ENCODE measurements at regions not wholly inside any gene's neighbourhood (a gene's known extent, or its start where the extent isn't known, plus 50 kb on each side); places are given as distances from the start of the nearest gene placed in this dataset.

DNA sequence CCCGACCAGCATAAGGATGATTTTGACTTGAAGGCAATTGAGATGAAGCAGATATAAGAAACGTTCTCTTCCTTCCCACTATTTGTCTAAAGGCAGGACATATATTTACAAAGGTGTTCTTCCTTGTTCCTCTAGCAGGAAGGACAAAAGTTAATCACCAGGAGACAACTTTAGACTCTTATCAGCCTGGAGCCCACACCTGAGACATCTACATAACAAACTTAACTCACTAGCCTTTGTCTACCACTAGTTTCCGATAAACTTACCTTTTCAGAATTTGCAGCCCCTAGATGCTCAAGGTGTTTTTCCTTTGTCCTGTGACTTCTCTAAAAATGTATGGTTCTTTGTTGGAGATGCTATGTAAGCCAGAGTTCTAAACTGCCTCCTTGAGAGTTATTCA is 1047.8 kb upstream of the NXPH2 start:
- Histone ChIP-seq H3K27ac (ENCODE audit: low read depth, low read length) (no peak overlapping the region), H3K36me3 (ENCODE audit: insufficient read depth, low read length) (no peaks in the 10 kb centered on the region), H3K27me3 (ENCODE audit: insufficient read depth, low read length) (no peaks in the 10 kb centered on the region), H3K9me3 (ENCODE audit: insufficient read depth, low read depth, low read length) (no peaks in the 10 kb centered on the region), H3K4me3 (ENCODE audit: low read length) (no peak overlapping the region), H3K9ac (ENCODE audit: low read depth, low read length) (no peak overlapping the region), H3K4me1 (ENCODE audit: insufficient read depth, low read length) (peaks cover 7% of the 10 kb centered on the region; the same call in 1 of the 2 replicates)
- 46% methylated on average over 2 of the region's 3 CpGs for WGBS

DNA sequence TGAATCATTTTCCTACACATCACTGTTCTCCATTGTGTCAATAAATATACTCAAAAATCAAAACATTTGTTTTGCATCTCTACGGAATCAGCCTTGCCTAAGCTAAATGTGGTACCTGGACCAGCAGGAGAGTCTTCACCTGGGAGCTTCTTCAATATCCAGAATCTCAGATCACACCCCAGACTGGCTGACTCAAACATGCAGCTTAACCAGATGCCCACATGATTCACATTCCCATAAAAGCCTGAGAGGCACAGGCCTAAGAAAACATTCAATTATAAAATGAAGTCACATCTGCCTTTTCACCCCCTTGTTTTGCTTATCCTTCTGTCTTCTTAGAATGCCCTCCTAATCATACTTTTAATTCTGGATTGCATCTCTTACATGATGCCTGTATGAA is 1045.5 kb upstream of the NXPH2 start:
- Histone ChIP-seq H3K36me3 (ENCODE audit: insufficient read depth, low read length) (no peaks in the 10 kb centered on the region), H3K9ac (ENCODE audit: low read depth, low read length) (no peak overlapping the region), H3K4me1 (ENCODE audit: insufficient read depth, low read length) (peaks cover 7% of the 10 kb centered on the region; the same call in 1 of the 2 replicates), H3K27me3 (ENCODE audit: insufficient read depth, low read length) (no peaks in the 10 kb centered on the region), H3K27ac (ENCODE audit: low read depth, low read length) (no peak overlapping the region), H3K4me3 (ENCODE audit: low read length) (no peak overlapping the region), H3K9me3 (ENCODE audit: insufficient read depth, low read depth, low read length) (no peaks in the 10 kb centered on the region)
- 96% methylated on average over 1 of the region's 1 CpG for WGBS

DNA sequence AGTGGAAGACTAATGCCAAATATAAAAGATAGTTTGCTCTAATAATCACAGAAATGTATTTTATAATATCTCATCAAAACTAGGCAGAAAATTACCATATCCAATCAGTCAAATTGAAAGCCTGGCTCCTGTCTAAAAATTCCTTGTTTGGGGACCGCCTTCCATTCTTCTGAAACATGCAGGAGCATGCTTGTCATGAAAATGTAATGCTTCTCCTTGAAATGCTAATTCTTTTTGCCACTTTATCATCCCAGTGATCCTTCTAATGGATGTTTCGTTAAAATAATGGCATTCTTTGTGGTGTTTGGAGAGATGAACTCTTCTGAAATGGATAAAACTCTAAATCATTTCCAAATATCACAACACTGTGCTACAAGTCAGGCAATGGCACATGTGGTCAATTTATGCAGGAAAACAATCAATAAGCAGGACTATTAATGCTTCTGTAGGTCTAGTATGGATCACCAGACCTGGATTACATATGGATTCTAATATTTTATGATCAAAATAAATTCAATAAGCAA is 1039.1 kb upstream of the NXPH2 start:
- 89% methylated on average over 1 of the region's 2 CpGs for WGBS

DNA sequence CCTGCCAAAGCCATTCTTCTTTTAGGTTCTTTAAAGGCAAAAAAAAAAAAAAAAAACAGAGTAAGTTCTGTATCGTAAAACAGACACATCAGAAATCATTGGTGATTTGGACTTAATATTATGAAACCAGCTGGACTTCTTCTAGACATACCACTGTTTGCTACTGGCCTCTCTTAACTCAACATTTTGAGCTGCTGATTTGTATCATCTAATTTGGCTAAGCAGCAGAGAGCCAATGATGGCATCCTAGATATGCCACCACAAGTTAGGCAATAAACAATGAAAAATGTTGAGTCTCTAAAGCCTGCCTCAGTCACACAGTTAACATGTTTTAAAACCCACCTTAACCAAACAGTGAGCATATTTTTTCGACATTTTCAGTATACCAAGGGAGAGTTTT is 1034.3 kb upstream of the NXPH2 start:
- Histone ChIP-seq H3K9me3 (ENCODE audit: insufficient read depth, low read depth, low read length) (no peaks in the 10 kb centered on the region), H3K4me1 (ENCODE audit: insufficient read depth, low read length) (peaks cover 5% of the 10 kb centered on the region; the same call in 1 of the 2 replicates), H3K4me3 (ENCODE audit: low read length) (no peak overlapping the region), H3K27me3 (ENCODE audit: insufficient read depth, low read length) (no peaks in the 10 kb centered on the region), H3K27ac (ENCODE audit: low read depth, low read length) (no peak overlapping the region), H3K9ac (ENCODE audit: low read depth, low read length) (no peak overlapping the region), H3K36me3 (ENCODE audit: insufficient read depth, low read length) (no peaks in the 10 kb centered on the region)
- 96% methylated on average over 1 of the region's 2 CpGs for WGBS

More for the DNA sequence above, 1039.1 kb upstream of the NXPH2 start:
- no peak overlapping the region for H3K27ac ChIP-seq (ENCODE audit: low read depth, low read length)
- no peaks in the 10 kb centered on the region for H3K9me3 ChIP-seq (ENCODE audit: insufficient read depth, low read depth, low read length)
- no peaks in the 10 kb centered on the region for H3K27me3 ChIP-seq (ENCODE audit: insufficient read depth, low read length)
- no peak overlapping the region for H3K4me3 ChIP-seq (ENCODE audit: low read length)
- H3K4me1 ChIP-seq (ENCODE audit: insufficient read depth, low read length), result no peaks in the 10 kb centered on the region
- H3K9ac ChIP-seq (ENCODE audit: low read depth, low read length), result no peak overlapping the region
- H3K36me3 ChIP-seq (ENCODE audit: insufficient read depth, low read length), result no peaks in the 10 kb centered on the region

DNA sequence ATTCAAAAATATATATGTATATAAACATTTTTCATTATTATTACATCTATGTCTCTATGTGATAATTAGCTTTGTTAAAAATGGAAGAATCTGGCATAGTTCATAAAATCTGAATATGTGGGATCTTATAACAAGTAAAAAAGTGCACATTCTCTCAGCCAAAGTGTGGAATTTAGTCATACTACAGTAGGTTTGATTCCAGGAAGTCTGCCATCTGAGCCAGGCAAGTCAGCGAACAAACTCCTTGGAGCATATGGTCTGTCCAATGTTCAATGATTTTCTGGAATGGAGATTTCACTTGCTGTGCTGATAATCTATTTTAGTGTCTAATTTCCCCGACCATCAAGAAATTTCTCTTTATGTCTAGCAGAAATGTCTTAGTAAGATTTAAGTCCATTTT is 1033.2 kb upstream of the NXPH2 start:
- Histone ChIP-seq H3K9me3 (ENCODE audit: insufficient read depth, low read depth, low read length) (no peaks in the 10 kb centered on the region), H3K27ac (ENCODE audit: low read depth, low read length) (no peak overlapping the region), H3K36me3 (ENCODE audit: insufficient read depth, low read length) (no peaks in the 10 kb centered on the region), H3K4me1 (ENCODE audit: insufficient read depth, low read length) (peaks cover 5% of the 10 kb centered on the region; the same call in 1 of the 2 replicates), H3K4me3 (ENCODE audit: low read length) (no peak overlapping the region), H3K27me3 (ENCODE audit: insufficient read depth, low read length) (no peaks in the 10 kb centered on the region), H3K9ac (ENCODE audit: low read depth, low read length) (no peak overlapping the region)
- WGBS, result 100% methylated on average over 1 of the region's 2 CpGs

DNA sequence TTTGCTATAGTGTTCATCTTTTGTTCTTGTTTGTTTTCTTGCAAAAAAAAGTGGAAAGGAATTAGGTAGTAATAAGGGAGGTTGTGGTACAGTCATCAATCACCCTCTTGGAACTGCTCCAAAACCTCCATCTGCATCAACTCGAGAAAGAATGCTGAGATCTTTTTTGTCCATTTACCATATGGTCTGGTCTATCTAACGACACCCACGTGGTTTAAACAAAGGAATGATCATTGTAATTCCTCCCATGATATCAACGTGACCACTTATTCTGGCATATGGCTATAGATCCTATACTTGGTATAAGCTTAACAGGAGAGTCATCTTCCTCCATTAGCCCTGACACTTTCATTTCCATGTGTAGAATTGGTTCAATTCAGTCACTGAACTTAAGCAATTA is 1025.3 kb upstream of the NXPH2 start:
- WGBS, result 72% methylated on average over 4 of the region's 4 CpGs
- no peaks in the 10 kb centered on the region for H3K36me3 ChIP-seq (ENCODE audit: insufficient read depth, low read length)
- H3K9ac ChIP-seq (ENCODE audit: low read depth, low read length), result no peak overlapping the region
- no peak overlapping the region for H3K4me3 ChIP-seq (ENCODE audit: low read length)
- H3K4me1 ChIP-seq (ENCODE audit: insufficient read depth, low read length), result no peaks in the 10 kb centered on the region
- H3K27ac ChIP-seq (ENCODE audit: low read depth, low read length), result no peak overlapping the region
- H3K27me3 ChIP-seq (ENCODE audit: insufficient read depth, low read length), result no peaks in the 10 kb centered on the region
- no peaks in the 10 kb centered on the region for H3K9me3 ChIP-seq (ENCODE audit: insufficient read depth, low read depth, low read length)

DNA sequence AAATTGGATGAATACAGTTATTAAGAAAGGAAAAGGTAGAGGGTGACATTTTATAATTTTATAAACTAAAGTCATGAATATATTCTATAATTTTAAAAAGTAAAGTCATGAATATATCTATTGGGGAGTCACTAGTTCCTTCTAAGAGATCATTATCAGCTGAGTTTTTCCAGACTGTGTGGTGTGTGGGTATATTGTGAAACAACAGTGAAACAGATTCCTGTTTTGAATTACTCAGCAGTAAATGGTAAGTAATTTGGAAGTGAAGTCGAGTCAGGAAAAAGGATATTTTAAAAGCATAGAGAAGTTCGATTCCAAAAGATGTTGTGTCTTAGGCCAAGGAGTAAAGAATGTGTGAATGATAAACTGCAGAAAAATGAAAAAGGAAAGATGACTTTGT is 1018.2 kb upstream of the NXPH2 start:
- Histone ChIP-seq H3K4me1 (ENCODE audit: insufficient read depth, low read length) (no peaks in the 10 kb centered on the region), H3K4me3 (ENCODE audit: low read length) (no peak overlapping the region), H3K9ac (ENCODE audit: low read depth, low read length) (no peak overlapping the region), H3K27ac (ENCODE audit: low read depth, low read length) (no peak overlapping the region), H3K9me3 (ENCODE audit: insufficient read depth, low read depth, low read length) (no peaks in the 10 kb centered on the region), H3K36me3 (ENCODE audit: insufficient read depth, low read length) (no peaks in the 10 kb centered on the region), H3K27me3 (ENCODE audit: insufficient read depth, low read length) (no peaks in the 10 kb centered on the region)
- WGBS, result 87% methylated on average over 2 of the region's 2 CpGs

DNA sequence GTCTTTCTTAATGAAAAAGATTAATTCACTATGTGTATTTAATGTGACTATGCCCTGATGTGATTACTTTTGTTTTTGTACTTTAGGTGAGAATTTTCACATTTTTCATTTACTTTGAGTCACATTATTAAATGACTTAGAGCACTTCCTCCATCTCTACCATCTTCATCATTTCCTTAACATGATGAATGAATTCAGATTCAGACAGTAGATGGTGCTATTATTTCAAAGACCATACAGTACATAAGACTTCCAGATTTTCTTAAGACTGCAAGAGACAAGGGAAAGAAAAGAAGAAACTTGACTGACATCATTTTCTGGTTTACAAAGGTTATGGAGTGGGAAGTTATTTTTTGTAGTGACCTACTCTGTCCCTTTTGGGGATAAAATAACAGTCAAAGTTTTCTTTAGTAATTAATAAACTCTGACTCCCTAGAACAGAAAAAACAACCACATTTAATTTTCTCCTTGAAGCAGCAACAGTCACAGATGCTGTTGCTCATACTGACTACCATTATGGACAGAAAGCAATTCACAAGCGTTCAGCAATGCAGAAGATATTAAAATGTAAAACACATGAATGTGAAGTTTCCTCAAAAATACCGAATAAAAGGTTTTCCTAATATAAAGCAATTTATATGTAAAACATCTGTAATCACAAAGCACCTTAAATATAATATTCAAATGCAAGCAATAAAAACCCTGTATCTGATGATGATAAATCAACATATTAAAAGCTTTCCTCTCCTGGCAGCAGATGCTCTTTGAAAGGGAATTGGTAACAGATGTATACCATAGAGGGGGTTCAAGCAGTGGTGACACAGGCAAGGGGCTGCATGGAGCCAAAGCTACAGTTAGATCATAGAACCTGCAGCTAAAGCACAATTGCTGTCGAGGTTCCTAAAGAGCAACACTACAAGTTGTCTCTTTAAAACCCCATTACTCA is 1010.9 kb upstream of the NXPH2 start:
- H3K9me3 ChIP-seq (ENCODE audit: insufficient read depth, low read depth, low read length), result no peaks in the 10 kb centered on the region
- 88% methylated on average over 2 of the region's 3 CpGs for WGBS
- no peak overlapping the region for H3K4me3 ChIP-seq (ENCODE audit: low read length)
- no peak overlapping the region for H3K27ac ChIP-seq (ENCODE audit: low read depth, low read length)
- no peak overlapping the region for H3K9ac ChIP-seq (ENCODE audit: low read depth, low read length)
- H3K4me1 ChIP-seq (ENCODE audit: insufficient read depth, low read length), result no peaks in the 10 kb centered on the region
- no peaks in the 10 kb centered on the region for H3K36me3 ChIP-seq (ENCODE audit: insufficient read depth, low read length)
- no peaks in the 10 kb centered on the region for H3K27me3 ChIP-seq (ENCODE audit: insufficient read depth, low read length)

DNA sequence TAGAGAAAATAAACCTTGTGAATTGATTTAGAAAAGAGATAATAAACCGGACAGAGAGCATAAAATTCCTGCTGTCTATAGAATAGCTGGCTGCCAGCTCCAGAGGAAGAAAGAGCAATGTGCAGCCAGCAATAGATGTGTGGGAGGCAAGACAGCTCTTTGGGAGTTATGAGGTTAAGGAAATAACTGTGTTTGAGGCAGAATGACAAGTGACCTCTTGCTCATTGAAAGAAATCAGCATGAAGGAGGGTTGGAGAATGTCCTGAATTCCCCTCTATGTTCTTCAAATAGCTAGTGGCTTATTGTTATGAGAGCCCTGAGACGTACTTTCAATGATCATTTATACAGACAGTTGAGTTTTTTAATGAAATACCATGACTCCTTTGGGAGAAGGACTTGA is 1009.9 kb upstream of the NXPH2 start:
- H3K4me1 ChIP-seq (ENCODE audit: insufficient read depth, low read length), result no peaks in the 10 kb centered on the region
- no peak overlapping the region for H3K9ac ChIP-seq (ENCODE audit: low read depth, low read length)
- WGBS, result 88% methylated on average over 2 of the region's 2 CpGs
- no peaks in the 10 kb centered on the region for H3K36me3 ChIP-seq (ENCODE audit: insufficient read depth, low read length)
- no peak overlapping the region for H3K4me3 ChIP-seq (ENCODE audit: low read length)
- no peaks in the 10 kb centered on the region for H3K27me3 ChIP-seq (ENCODE audit: insufficient read depth, low read length)
- H3K27ac ChIP-seq (ENCODE audit: low read depth, low read length), result no peak overlapping the region
- no peaks in the 10 kb centered on the region for H3K9me3 ChIP-seq (ENCODE audit: insufficient read depth, low read depth, low read length)

DNA sequence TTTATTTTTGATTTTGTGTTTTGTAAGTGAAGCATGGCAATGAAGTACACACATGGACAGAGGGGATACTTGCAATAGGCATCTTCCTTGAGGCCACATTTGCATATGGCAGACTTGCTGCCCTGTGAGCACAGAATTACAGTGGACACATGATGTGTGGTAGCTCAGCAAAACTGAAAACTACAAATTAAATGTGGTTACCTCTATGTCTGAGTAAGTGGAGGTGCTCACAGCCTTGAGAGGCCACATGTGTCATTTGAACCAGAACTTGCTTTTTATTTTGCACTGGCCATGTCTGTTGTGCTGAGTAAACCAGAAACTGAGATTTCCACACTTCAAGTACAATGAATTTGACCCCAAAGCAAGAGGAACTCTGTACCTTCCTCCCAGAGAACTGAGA is 998.5 kb upstream of the NXPH2 start:
- no peaks in the 10 kb centered on the region for H3K9me3 ChIP-seq (ENCODE audit: insufficient read depth, low read depth, low read length)
- no peak overlapping the region for H3K9ac ChIP-seq (ENCODE audit: low read depth, low read length)
- H3K4me3 ChIP-seq (ENCODE audit: low read length), result no peak overlapping the region
- no peaks in the 10 kb centered on the region for H3K27me3 ChIP-seq (ENCODE audit: insufficient read depth, low read length)
- no peaks in the 10 kb centered on the region for H3K36me3 ChIP-seq (ENCODE audit: insufficient read depth, low read length)
- H3K27ac ChIP-seq (ENCODE audit: low read depth, low read length), result no peak overlapping the region
- no peaks in the 10 kb centered on the region for H3K4me1 ChIP-seq (ENCODE audit: insufficient read depth, low read length)

DNA sequence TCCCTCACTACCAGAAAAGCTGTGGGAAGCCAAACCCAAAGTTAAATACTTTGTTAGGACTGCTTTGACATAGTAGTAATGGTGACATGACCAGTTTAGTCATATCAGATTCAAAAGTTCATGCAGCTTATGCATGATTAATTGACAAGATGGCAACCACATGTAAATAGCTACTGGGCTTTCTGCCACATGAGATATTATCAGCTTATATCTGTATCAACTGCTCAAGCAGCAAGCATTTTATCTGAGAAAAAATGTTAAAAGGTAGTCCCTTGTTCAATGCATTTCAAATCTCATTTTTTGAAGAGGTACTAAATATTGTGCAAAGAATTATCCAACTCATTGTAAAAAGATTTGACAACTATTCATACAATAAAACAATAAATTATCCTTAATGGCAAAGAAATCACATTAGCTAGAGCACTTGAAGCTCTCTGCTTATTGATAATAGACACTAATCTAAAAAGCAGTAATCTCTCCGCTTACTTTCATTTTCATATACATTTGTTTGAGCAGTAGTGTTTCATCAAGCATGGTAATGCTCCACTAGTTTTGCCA is 993.6 kb upstream of the NXPH2 start:
- H3K9me3 ChIP-seq (ENCODE audit: insufficient read depth, low read depth, low read length), result no peaks in the 10 kb centered on the region
- H3K27me3 ChIP-seq (ENCODE audit: insufficient read depth, low read length), result no peaks in the 10 kb centered on the region
- no peak overlapping the region for H3K4me3 ChIP-seq (ENCODE audit: low read length)
- H3K27ac ChIP-seq (ENCODE audit: low read depth, low read length), result no peak overlapping the region
- no peaks in the 10 kb centered on the region for H3K36me3 ChIP-seq (ENCODE audit: insufficient read depth, low read length)
- no peak overlapping the region for H3K9ac ChIP-seq (ENCODE audit: low read depth, low read length)
- H3K4me1 ChIP-seq (ENCODE audit: insufficient read depth, low read length), result no peaks in the 10 kb centered on the region
- 100% methylated on average over 1 of the region's 1 CpG for WGBS

Data from HUES64 (cell line).